GM18505 (cell line): ENCODE measurements at regions not wholly inside any gene's neighbourhood (a gene's known extent, or its start where the extent isn't known, plus 50 kb on each side); places are given as distances from the start of the nearest gene placed in this dataset.
"Not testable (repeated sequence)": the region's sequence is repeated elsewhere in the genome, so short reads cannot be mapped to it uniquely, and the experiment has no call there.

ENCODE experiments used
- ATAC-seq: cut with Tn5 transposase; IDR thresholded peaks from one replicate; pipeline ENCODE4 v1.9.1; 2021; ENCODE audit not compliant: unreplicated experiment
- POLR2A ChIP-seq: IDR thresholded peaks from 4 replicates; pipeline ENCODE4 v1.6.1; 2011; ENCODE audit warnings: borderline replicate concordance; ENCODE audit not compliant: insufficient read depth, insufficient read length; ENCODE audit errors: extremely low read depth

- ATAC-seq = no peak
- no peak for TF ChIP-seq POLR2A
Observed at GRCh38 chr6:141561154-141561553, 571.6 kb upstream of the GJE1 start.

- TF ChIP-seq POLR2A = no peak
- ATAC-seq = peak; percentile 81
Observed at GRCh38 chr6:141552463-141552862, 580.3 kb upstream of the GJE1 start.

- TF ChIP-seq POLR2A = no peak
- no peak for ATAC-seq
Observed at GRCh38 chr6:141552031-141552430, 580.7 kb upstream of the GJE1 start.

GRCh38 chr6:141551318-141551717 lies 581.4 kb upstream of the GJE1 start:
- no peak for ATAC-seq
- no peak for TF ChIP-seq POLR2A

GRCh38 chr6:141550471-141550870 lies 582.3 kb upstream of the GJE1 start:
- TF ChIP-seq POLR2A = no peak
- no peak for ATAC-seq

GRCh38 chr6:141548966-141549365 lies 583.8 kb upstream of the GJE1 start:
- no peak for TF ChIP-seq POLR2A
- no peak for ATAC-seq

GRCh38 chr6:141541581-141542324 lies 591.0 kb upstream of the GJE1 start:
- TF ChIP-seq POLR2A = no peak

GRCh38 chr6:141540207-141540606 lies 592.5 kb upstream of the GJE1 start:
- no peak for ATAC-seq
- TF ChIP-seq POLR2A = no peak

More at GRCh38 chr6:141541581-141542324, 591.0 kb upstream of the GJE1 start:
- ATAC-seq = no peak

- no peak for ATAC-seq
- TF ChIP-seq POLR2A = no peak
Observed at GRCh38 chr6:141539617-141540016, 593.1 kb upstream of the GJE1 start.

GRCh38 chr6:141532211-141532610 lies 600.5 kb upstream of the GJE1 start:
- no peak for TF ChIP-seq POLR2A
- ATAC-seq = no peak

- no peak for TF ChIP-seq POLR2A
- ATAC-seq = no peak
Observed at GRCh38 chr6:141531040-141531439, 601.7 kb upstream of the GJE1 start.

- no peak for TF ChIP-seq POLR2A
- ATAC-seq = no peak
Observed at GRCh38 chr6:141528596-141528995, 604.1 kb upstream of the GJE1 start.

GRCh38 chr6:141526985-141527384 lies 605.7 kb upstream of the GJE1 start:
- ATAC-seq = no peak
- no peak for TF ChIP-seq POLR2A

- ATAC-seq = no peak
- TF ChIP-seq POLR2A = no peak
Observed at GRCh38 chr6:141521440-141521839, 611.3 kb upstream of the GJE1 start.

- no peak for TF ChIP-seq POLR2A
- no peak for ATAC-seq
Observed at GRCh38 chr6:141513830-141514229, 618.9 kb upstream of the GJE1 start.

GRCh38 chr6:141510803-141511202 lies 621.9 kb upstream of the GJE1 start:
- no peak for TF ChIP-seq POLR2A
- ATAC-seq = no peak

- not testable (repeated sequence) for ATAC-seq
Observed at GRCh38 chr6:141506062-141506461, 626.7 kb upstream of the GJE1 start.

- ATAC-seq = not testable (repeated sequence)
Observed at GRCh38 chr6:141504318-141504717, 628.4 kb upstream of the GJE1 start.
